ENCODE measurements at regions not wholly inside any gene's neighbourhood (a gene's known extent, or its start where the extent isn't known, plus 50 kb on each side); places are given as distances from the start of the nearest gene placed in this dataset.

DNA sequence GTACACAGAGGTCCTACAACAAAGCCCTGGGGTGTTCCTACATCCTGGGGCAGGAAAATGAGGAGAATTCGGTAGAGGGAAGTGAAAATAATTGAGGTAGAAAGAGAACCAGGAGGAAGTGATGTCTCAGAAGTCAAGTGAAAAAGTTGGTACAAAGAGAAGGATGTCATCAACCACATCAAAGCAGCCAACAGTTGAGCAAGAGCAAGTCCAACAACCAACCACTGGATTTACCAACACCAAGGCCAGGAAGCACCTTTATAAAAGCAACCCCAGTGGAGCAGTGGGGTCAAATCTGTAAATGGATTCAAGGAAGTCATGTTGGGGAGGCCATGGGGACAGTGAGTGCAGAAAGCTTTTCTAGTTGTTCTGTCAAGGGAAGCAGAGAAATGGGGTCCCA is 360.4 kb downstream of the ZNF516 start:
- TF ChIP-seq POLR2A (IDR thresholded peaks at IDR 0.05): no peak
- TF ChIP-seq CTCF (IDR thresholded peaks at IDR 0.05): no peak

Data from adrenal gland (tissue), 5 donors.